Testis (tissue), 2 donors: ENCODE measurements at regions not wholly inside any gene's neighbourhood (a gene's known extent, or its start where the extent isn't known, plus 50 kb on each side); places are given as distances from the start of the nearest gene placed in this dataset.

Experiments used
- DNase-seq: peaks from one replicate; pipeline ENCODE4 v3.0.0-alpha.2; 2019
- H3K27ac ChIP-seq, 2 donors: fragments of 200-600 bp; sonication (generic); one replicate each; pipeline ENCODE4 v1.5.1; 2019
- H3K27me3 ChIP-seq: fragments of 200-600 bp; sonication (generic); one replicate; pipeline ENCODE4 v1.5.1; 2019
- H3K36me3 ChIP-seq: fragments of 200-600 bp; sonication (generic); one replicate; pipeline ENCODE4 v1.5.1; 2017; ENCODE audit warnings: low read depth; ENCODE audit errors: missing control alignments
- H3K4me1 ChIP-seq: fragments of 200-600 bp; sonication (generic); one replicate; pipeline ENCODE4 v1.5.1; 2019
- H3K4me3 ChIP-seq, 2 donors: fragments of 200-600 bp; sonication (generic); one replicate each; pipeline ENCODE4 v1.5.1; 2017 to 2019
- H3K9me3 ChIP-seq: fragments of 200-600 bp; sonication (generic); one replicate; pipeline ENCODE4 v1.5.1; 2017
- CTCF ChIP-seq, 3 experiments: fragments of 450-650 bp in 2 of 3; fragments of 200-600 bp in 1 of 3; sonication (generic) in 1 of 3; IDR thresholded peaks; one replicate each; pipeline ENCODE4 v1.5.1; 2016 to 2019; ENCODE audit warnings: antibody characterized with exemption in 3 of 3, mild to moderate bottlenecking in 2 of 3, moderate library complexity in 1 of 3
- POLR2A ChIP-seq: fragments of 450-650 bp; IDR thresholded peaks from one replicate; pipeline ENCODE4 v1.6.1; 2017; ENCODE audit warnings: antibody characterized with exemption, mild to moderate bottlenecking, moderate library complexity
- WGBS, 2 donors: methylation state at CpG; one replicate each; pipeline ENCODE4 v1.1.5; 2018; 5-methylcytosine and 5-hydroxymethylcytosine counted together
- intact Hi-C: fragments of 100-400 bp; cut with DNase I; formaldehyde crosslinking; loops from one replicate; pipeline ENCODE4 v1.15.1; 2023; ENCODE audit warnings: low total_unique reads

- TF ChIP-seq POLR2A = no peak
- TF ChIP-seq CTCF (IDR thresholded peaks at IDR 0.05) = no peak
- H3K4me3 ChIP-seq = no peak overlapping the region
- H3K27me3 ChIP-seq = no peaks in the 10 kb centered on the region
- H3K4me1 ChIP-seq = no peaks in the 10 kb centered on the region
- no peak for DNase-seq
- H3K9me3 ChIP-seq = no peaks in the 10 kb centered on the region
- 86 to 89% methylated on average over 4 of the region's 4 CpGs for whole genome bisulfite sequencing, 2 donors
- H3K36me3 ChIP-seq = no peaks in the 10 kb centered on the region
- intact Hi-C loops = no loop called here
- no peak overlapping the region for H3K27ac ChIP-seq
Measured at GRCh38 chr5:100249211-100249883, 285.8 kb upstream of the FAM174A start.

GRCh38 chr5:100232736-100233135 is 302.4 kb upstream of the FAM174A start:
- H3K27me3 ChIP-seq = no peaks in the 10 kb centered on the region
- intact Hi-C loops = no loop called here
- H3K27ac ChIP-seq = no peak overlapping the region
- no peaks in the 10 kb centered on the region for H3K9me3 ChIP-seq
- WGBS, 2 donors = 88 to 89% methylated on average over 3 of the region's 3 CpGs
- DNase-seq = no peak
- no peaks in the 10 kb centered on the region for H3K36me3 ChIP-seq
- no peak for TF ChIP-seq CTCF (IDR thresholded peaks at IDR 0.05)
- no peak for TF ChIP-seq POLR2A
- no peaks in the 10 kb centered on the region for H3K4me1 ChIP-seq
- H3K4me3 ChIP-seq = no peak overlapping the region

- H3K4me3 ChIP-seq = no peak overlapping the region
- H3K9me3 ChIP-seq = no peaks in the 10 kb centered on the region
- no peaks in the 10 kb centered on the region for H3K36me3 ChIP-seq
- no peak for DNase-seq
- TF ChIP-seq CTCF (IDR thresholded peaks at IDR 0.05) = no peak
- TF ChIP-seq POLR2A = no peak
- intact Hi-C loops = no loop called here
- 84 to 96% methylated on average over 1 of the region's 1 CpG for WGBS, 2 donors
- no peaks in the 10 kb centered on the region for H3K4me1 ChIP-seq
- H3K27me3 ChIP-seq = no peaks in the 10 kb centered on the region
- H3K27ac ChIP-seq = no peak overlapping the region
Measured at GRCh38 chr5:100188778-100189177, 346.4 kb upstream of the FAM174A start.

- intact Hi-C loops = no loop called here
- TF ChIP-seq CTCF (IDR thresholded peaks at IDR 0.05) = no peak
- TF ChIP-seq POLR2A = no peak
- 74 to 79% methylated on average over 3 of the region's 3 CpGs for WGBS, 2 donors
Measured at GRCh38 chr5:100188339-100188738, 346.8 kb upstream of the FAM174A start.

GRCh38 chr5:100186181-100186580 is 349.0 kb upstream of the FAM174A start:
- Histone ChIP-seq H3K27me3 (no peaks in the 10 kb centered on the region), H3K36me3 (no peaks in the 10 kb centered on the region), H3K4me3 (no peak overlapping the region), H3K9me3 (no peaks in the 10 kb centered on the region), H3K27ac (no peak overlapping the region), H3K4me1 (no peaks in the 10 kb centered on the region)
- intact Hi-C loops = no loop called here
- 87 to 89% methylated on average over 2 of the region's 2 CpGs for WGBS, 2 donors
- no peak for DNase-seq
- TF ChIP-seq POLR2A = no peak
- TF ChIP-seq CTCF (IDR thresholded peaks at IDR 0.05) = no peak

More at GRCh38 chr5:100188339-100188738, 346.8 kb upstream of the FAM174A start:
- Histone ChIP-seq H3K4me3 (no peak overlapping the region), H3K27me3 (no peaks in the 10 kb centered on the region), H3K27ac (no peak overlapping the region), H3K36me3 (no peaks in the 10 kb centered on the region), H3K4me1 (no peaks in the 10 kb centered on the region), H3K9me3 (no peaks in the 10 kb centered on the region)
- no peak for DNase-seq
